ENCODE measurements at regions not wholly inside any gene's neighbourhood (a gene's known extent, or its start where the extent isn't known, plus 50 kb on each side); places are given as distances from the start of the nearest gene placed in this dataset.

DNA sequence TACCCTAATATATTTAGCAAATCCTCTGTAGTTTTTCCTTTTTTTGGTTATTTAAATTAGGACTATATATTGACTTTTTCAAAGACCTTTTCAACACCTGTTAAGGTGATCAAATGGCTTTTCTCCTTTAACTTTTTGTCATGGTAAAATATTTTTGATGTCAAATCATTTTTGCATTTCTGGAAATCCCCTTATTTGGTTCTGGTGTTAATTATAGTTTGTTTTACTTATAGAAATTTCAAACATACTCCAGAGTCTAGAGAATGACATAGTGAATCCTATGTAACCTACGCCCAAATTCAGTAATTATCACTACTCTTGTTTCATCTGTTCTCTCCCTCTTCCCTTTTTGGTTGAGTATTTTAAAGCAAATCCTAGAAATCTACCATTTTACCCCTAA, 121.3 kb upstream of the TBL1XR1 start:
- no peak for DNase-seq
- H3K4me3 ChIP-seq (ENCODE audit: low read depth, low read length): no peak overlapping the region
- no peaks in the 10 kb centered on the region for H3K36me3 ChIP-seq
- H3K27me3 ChIP-seq: no peaks in the 10 kb centered on the region
- H3K4me1 ChIP-seq: no peaks in the 10 kb centered on the region
- no peaks in the 10 kb centered on the region for H3K9me3 ChIP-seq
- TF ChIP-seq, protein P1, sequence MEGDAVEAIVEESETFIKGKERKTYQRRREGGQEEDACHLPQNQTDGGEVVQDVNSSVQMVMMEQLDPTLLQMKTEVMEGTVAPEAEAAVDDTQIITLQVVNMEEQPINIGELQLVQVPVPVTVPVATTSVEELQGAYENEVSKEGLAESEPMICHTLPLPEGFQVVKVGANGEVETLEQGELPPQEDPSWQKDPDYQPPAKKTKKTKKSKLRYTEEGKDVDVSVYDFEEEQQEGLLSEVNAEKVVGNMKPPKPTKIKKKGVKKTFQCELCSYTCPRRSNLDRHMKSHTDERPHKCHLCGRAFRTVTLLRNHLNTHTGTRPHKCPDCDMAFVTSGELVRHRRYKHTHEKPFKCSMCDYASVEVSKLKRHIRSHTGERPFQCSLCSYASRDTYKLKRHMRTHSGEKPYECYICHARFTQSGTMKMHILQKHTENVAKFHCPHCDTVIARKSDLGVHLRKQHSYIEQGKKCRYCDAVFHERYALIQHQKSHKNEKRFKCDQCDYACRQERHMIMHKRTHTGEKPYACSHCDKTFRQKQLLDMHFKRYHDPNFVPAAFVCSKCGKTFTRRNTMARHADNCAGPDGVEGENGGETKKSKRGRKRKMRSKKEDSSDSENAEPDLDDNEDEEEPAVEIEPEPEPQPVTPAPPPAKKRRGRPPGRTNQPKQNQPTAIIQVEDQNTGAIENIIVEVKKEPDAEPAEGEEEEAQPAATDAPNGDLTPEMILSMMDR (IDR thresholded peaks at IDR 0.05; ENCODE audit: low read depth, low read length): no peak

DNA sequence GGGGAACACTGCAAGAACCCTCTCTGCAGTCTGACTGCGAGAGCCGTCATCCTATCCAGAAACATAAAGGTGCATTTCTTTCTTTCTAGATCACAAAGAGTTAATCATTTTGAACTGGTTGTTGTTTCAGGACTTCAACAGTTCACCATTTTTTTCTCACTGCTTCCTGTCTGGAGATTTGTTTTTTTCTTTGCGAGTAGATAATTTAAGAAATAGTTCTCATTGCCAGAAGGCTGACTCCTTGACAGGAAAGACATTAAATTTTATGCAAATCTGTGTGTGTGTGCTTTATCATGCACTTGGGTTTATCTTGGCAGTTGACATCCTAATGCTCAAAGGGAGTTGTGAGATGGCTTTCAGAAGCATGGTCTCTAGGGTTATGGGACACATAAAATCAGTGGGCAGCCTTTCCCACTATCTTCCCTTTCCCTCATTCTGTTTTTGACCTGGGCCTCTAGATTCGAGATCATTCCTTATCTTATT, 123.5 kb upstream of the TBL1XR1 start:
- Histone ChIP-seq H3K4me3 (ENCODE audit: low read depth, low read length) (no peak overlapping the region), H3K27me3 (no peaks in the 10 kb centered on the region), H3K36me3 (no peaks in the 10 kb centered on the region), H3K9me3 (no peaks in the 10 kb centered on the region), H3K4me1 (no peaks in the 10 kb centered on the region)
- no peak for DNase-seq
- TF ChIP-seq, protein P1 (IDR thresholded peaks at IDR 0.05; ENCODE audit: low read depth, low read length): no peak

DNA sequence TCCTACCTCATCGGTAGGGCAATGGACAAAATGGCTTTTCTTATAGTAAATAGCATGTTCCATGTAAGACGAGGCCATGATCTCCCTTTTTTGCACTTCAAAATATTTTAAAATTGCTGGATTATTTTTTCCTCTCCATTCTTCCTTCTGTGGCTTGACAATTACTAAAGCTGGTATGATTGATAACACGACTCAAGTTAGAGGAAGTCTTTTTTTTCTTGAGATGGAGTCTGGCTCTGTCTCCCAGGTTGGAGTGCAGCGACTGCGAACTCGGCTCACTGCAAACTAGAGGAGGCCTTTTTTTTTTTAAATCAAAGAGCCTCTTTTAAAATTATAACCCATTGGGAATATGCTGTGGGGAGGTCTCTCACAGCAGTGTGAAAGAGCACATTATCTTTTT, 124.5 kb upstream of the TBL1XR1 start:
- H3K4me3 ChIP-seq (ENCODE audit: low read depth, low read length): no peak overlapping the region
- H3K4me1 ChIP-seq: no peaks in the 10 kb centered on the region
- H3K27me3 ChIP-seq: no peaks in the 10 kb centered on the region
- H3K36me3 ChIP-seq: no peaks in the 10 kb centered on the region
- no peak for DNase-seq
- TF ChIP-seq, protein P1 (IDR thresholded peaks at IDR 0.05; ENCODE audit: low read depth, low read length): no peak
- no peaks in the 10 kb centered on the region for H3K9me3 ChIP-seq

DNA sequence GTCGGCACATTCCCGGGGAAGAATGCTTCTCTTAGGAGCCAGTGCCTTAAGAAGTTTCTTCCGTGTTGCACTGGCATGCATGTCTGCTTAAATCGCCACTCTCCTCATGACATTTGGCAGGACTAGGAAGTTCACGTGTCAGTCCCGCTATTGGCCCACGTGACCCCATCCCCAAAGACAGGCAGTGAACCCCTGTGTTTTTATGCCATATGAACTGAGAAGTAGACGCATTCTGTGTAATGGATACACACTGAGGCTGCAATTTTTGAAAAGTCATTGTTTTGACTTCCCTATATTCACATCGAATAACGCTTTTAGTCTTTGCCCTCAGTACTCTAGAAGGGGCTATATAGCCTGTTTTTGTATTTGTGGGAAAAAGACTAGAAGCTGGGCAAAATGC, 125.6 kb upstream of the TBL1XR1 start:
- TF ChIP-seq, protein P1 (IDR thresholded peaks at IDR 0.05; ENCODE audit: low read depth, low read length): no peak
- DNase-seq: no peak
- no peaks in the 10 kb centered on the region for H3K9me3 ChIP-seq
- no peaks in the 10 kb centered on the region for H3K27me3 ChIP-seq
- H3K4me1 ChIP-seq: no peaks in the 10 kb centered on the region
- H3K36me3 ChIP-seq: no peaks in the 10 kb centered on the region
- H3K4me3 ChIP-seq (ENCODE audit: low read depth, low read length): no peak overlapping the region

DNA sequence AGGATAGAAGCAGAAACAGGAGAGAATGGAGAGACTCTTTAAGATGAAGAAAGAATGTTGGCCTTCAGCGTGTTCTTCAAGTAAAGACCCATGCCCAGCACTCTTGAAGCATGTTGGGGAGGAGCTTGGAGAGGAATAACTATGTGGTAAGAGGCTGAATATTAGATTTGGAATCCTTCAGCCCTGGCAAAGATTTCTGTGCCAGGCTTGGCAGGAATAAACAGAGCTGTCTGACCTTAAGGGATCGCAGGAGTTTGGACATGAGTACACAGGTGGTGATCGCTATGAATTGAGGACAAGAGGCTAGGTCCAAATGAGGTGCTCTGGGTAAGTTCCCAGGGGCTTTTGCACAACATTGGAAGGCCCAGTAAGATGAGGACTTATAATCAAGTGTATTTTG, 132.6 kb upstream of the TBL1XR1 start:
- no peaks in the 10 kb centered on the region for H3K36me3 ChIP-seq
- no peak for DNase-seq
- peaks cover 14% of the 10 kb centered on the region for H3K4me1 ChIP-seq
- no peak overlapping the region for H3K4me3 ChIP-seq (ENCODE audit: low read depth, low read length)
- TF ChIP-seq, protein P1 (IDR thresholded peaks at IDR 0.05; ENCODE audit: low read depth, low read length): no peak
- H3K27me3 ChIP-seq: no peaks in the 10 kb centered on the region
- H3K9me3 ChIP-seq: no peaks in the 10 kb centered on the region

DNA sequence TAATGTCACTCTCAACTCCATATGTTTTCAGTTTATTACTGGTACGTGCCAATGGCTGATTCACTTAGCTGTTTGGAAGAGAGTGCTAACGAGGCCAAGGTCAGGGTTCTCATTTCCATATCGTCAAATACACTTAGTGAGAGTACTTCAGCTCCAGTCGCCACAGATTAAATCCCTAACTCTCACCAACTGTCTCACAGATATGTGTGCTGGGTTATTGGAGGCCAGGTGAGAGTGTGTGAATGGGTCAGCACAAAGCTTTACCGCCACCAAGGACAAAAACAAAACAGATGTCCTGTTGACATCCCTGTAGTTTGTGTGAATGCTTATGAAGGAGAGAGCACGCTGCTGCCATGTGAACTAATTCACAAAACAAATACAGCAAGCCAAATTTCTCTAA, 133.5 kb upstream of the TBL1XR1 start:
- no peak for DNase-seq
- TF ChIP-seq, protein P1 (IDR thresholded peaks at IDR 0.05; ENCODE audit: low read depth, low read length): no peak

More for the DNA sequence above, 133.5 kb upstream of the TBL1XR1 start:
- Histone ChIP-seq H3K9me3 (no peaks in the 10 kb centered on the region), H3K4me3 (ENCODE audit: low read depth, low read length) (no peak overlapping the region), H3K36me3 (no peaks in the 10 kb centered on the region), H3K4me1 (peaks cover 14% of the 10 kb centered on the region), H3K27me3 (no peaks in the 10 kb centered on the region)

Data from BE2C (cell line).